Ishikawa (cell line): ENCODE measurements at regions not wholly inside any gene's neighbourhood (a gene's known extent, or its start where the extent isn't known, plus 50 kb on each side); places are given as distances from the start of the nearest gene placed in this dataset.

Experiments used
- CEBPB ChIP-seq: IDR thresholded peaks from 2 replicates; pipeline ENCODE4 v1.6.1; 2012
- CREB1 ChIP-seq: IDR thresholded peaks from 2 replicates; pipeline ENCODE4 v1.6.1; 2012; ENCODE audit warnings: low read depth
- EGR1 ChIP-seq: IDR thresholded peaks from 2 replicates; pipeline ENCODE4 v1.6.1; 2012
- EP300 ChIP-seq: IDR thresholded peaks from 2 replicates; pipeline ENCODE4 v1.6.1; 2012; ENCODE audit warnings: borderline replicate concordance
- FOXM1 ChIP-seq: IDR thresholded peaks from 2 replicates; pipeline ENCODE4 v1.6.1; 2012; ENCODE audit warnings: low read depth, borderline replicate concordance
- NFIC ChIP-seq: IDR thresholded peaks from 2 replicates; pipeline ENCODE4 v1.6.1; 2012
- RAD21 ChIP-seq: IDR thresholded peaks from 2 replicates; pipeline ENCODE4 v1.6.1; 2012; ENCODE audit warnings: low read depth
- TAF1 ChIP-seq: IDR thresholded peaks from 2 replicates; pipeline ENCODE4 v1.6.1; 2012; ENCODE audit warnings: low read depth, mild to moderate bottlenecking
- TCF12 ChIP-seq: IDR thresholded peaks from 2 replicates; pipeline ENCODE4 v1.6.1; 2012; ENCODE audit warnings: low read depth
- TEAD4 ChIP-seq: IDR thresholded peaks from 2 replicates; pipeline ENCODE4 v1.6.1; 2012
- YY1 ChIP-seq: IDR thresholded peaks from 2 replicates; pipeline ENCODE4 v1.6.1; 2012; ENCODE audit warnings: low read depth
- ZBTB7A ChIP-seq: IDR thresholded peaks from 2 replicates; pipeline ENCODE4 v1.6.1; 2012; ENCODE audit warnings: low read depth
- TF ChIP-seq, protein P1 (sequence below): IDR thresholded peaks from 2 replicates; pipeline ENCODE4 v1.6.1; 2012
- TF ChIP-seq, protein P2 (sequence below): IDR thresholded peaks from 2 replicates; pipeline ENCODE4 v1.6.1; 2012
- TF ChIP-seq, protein P3 (sequence below): IDR thresholded peaks from 2 replicates; pipeline ENCODE4 v1.6.1; 2012; ENCODE audit warnings: low read depth, mild to moderate bottlenecking

DNA sequence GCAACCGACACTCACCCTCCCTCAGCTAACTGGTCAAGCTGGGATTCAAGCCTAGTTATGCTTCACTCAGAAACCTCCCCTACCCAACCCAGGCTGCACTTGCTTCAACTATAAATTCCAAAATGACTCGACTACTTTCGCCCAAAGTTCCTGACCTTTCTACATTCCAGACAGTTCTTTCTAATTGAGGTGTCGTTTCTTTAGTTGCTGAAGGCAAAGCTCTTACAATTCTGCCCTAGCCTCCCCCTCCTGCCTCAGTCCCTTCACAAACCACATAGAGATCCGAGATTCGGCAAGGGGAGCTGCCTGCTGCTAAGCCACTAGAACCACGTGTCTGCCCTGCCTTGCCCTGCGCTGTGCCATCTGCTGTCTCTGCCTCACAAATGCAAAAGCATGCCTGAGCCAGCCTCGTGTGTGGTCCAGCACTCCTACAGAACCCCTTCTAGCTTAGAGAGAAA is 74.7 kb upstream of the SH3GL3 start:
- TF ChIP-seq EP300, result no peak
- TF ChIP-seq YY1, result no peak
- TF ChIP-seq EGR1, result no peak
- no peak for TF ChIP-seq NFIC
- no peak for TF ChIP-seq CREB1

DNA sequence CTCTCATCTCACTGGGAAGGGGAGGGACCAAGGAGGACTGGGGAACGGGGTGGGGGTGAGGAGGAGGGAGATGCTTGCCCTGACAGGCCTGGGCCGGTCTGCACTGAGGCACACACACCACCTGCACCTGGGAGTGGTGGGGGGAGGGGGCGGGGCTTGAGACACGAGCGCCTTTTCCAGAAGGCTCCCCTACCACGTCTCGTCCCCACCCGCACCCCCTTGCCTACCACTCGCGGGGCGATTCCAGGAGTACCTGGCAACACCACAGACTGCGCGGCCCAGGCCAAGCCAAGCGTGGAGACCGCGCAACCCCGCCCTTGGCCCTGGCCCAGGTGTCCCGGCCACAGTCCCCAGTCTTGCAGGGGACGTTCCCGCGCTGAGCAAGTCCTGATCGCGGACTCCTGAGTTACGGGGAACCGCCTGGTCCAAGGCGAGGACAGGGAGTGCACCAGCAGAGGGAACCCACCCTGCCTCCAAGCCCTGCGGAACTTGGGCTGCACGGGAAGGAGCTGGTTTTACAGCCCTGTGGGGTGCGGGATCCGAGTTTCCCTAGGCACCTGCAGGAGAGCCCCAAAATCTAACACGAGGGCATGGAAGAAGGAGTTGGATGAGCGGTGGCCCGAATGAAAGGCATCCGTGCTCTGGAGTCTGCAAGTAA is 68.1 kb upstream of the SH3GL3 start:
- TF ChIP-seq NFIC (peak; percentile 69), CEBPB (no peak), EGR1 (no peak), ZBTB7A (no peak), TEAD4 (no peak), YY1 (no peak), EP300 (0 out of 2 replicates have a peak, but pooled peaks have one; percentile 1), TAF1 (no peak), TCF12 (no peak)

DNA sequence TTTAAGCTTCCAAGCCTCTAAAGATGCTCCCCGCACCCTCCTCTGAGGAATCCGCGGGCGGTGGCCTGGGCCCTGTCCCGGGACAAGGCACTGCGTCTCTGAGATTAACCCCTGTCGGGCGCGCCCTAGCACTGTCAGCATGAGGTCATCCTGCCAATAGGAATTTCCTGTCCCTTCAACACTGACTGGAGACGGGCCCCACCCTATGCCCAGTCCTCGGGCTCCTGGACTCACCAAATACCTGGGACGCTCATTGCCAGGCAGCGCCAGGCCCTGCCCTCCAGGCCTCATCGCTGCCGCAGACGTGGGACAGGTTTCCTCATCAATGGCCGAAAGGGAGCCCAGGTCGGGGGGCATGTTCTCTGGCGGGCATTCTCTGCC is 67.6 kb upstream of the SH3GL3 start:
- no peak for TF ChIP-seq EGR1
- no peak for TF ChIP-seq TEAD4
- TF ChIP-seq, protein P1, sequence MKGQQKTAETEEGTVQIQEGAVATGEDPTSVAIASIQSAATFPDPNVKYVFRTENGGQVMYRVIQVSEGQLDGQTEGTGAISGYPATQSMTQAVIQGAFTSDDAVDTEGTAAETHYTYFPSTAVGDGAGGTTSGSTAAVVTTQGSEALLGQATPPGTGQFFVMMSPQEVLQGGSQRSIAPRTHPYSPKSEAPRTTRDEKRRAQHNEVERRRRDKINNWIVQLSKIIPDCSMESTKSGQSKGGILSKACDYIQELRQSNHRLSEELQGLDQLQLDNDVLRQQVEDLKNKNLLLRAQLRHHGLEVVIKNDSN, result no peak
- TF ChIP-seq, protein P2, sequence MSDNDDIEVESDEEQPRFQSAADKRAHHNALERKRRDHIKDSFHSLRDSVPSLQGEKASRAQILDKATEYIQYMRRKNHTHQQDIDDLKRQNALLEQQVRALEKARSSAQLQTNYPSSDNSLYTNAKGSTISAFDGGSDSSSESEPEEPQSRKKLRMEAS, result no peak
- TF ChIP-seq CEBPB, result no peak
- TF ChIP-seq EP300, result no peak
- TF ChIP-seq FOXM1, result no peak
- TF ChIP-seq TAF1, result no peak
- TF ChIP-seq RAD21, result no peak
- no peak for TF ChIP-seq NFIC
- TF ChIP-seq, protein P3, sequence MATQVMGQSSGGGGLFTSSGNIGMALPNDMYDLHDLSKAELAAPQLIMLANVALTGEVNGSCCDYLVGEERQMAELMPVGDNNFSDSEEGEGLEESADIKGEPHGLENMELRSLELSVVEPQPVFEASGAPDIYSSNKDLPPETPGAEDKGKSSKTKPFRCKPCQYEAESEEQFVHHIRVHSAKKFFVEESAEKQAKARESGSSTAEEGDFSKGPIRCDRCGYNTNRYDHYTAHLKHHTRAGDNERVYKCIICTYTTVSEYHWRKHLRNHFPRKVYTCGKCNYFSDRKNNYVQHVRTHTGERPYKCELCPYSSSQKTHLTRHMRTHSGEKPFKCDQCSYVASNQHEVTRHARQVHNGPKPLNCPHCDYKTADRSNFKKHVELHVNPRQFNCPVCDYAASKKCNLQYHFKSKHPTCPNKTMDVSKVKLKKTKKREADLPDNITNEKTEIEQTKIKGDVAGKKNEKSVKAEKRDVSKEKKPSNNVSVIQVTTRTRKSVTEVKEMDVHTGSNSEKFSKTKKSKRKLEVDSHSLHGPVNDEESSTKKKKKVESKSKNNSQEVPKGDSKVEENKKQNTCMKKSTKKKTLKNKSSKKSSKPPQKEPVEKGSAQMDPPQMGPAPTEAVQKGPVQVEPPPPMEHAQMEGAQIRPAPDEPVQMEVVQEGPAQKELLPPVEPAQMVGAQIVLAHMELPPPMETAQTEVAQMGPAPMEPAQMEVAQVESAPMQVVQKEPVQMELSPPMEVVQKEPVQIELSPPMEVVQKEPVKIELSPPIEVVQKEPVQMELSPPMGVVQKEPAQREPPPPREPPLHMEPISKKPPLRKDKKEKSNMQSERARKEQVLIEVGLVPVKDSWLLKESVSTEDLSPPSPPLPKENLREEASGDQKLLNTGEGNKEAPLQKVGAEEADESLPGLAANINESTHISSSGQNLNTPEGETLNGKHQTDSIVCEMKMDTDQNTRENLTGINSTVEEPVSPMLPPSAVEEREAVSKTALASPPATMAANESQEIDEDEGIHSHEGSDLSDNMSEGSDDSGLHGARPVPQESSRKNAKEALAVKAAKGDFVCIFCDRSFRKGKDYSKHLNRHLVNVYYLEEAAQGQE, result no peak
- no peak; the same call in 1 of the 2 replicates for TF ChIP-seq TCF12
- no peak for TF ChIP-seq CREB1
- no peak for TF ChIP-seq ZBTB7A

DNA sequence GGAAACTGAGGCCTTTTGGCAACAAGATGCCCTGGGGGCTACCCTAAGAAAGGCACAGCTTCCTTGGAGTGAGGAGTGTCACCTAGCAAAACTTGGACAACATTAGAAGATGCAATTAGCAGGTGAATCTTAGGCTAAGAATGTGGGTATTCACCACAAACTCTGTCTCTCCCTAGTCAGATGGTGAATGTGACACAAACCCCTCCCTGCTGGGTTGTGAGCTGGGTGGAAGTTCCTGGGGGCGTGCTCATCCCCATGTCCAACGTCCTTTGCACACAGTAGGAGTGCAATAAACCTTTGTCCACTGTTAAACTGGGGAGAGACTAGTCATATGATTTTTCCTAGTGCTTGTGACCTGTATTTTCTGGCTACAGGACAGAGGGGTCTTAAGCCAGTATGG is 67.1 kb upstream of the SH3GL3 start:
- TF ChIP-seq, protein P2, result no peak
- TF ChIP-seq ZBTB7A (no peak), NFIC (no peak), EGR1 (no peak), RAD21 (no peak), CREB1 (no peak), CEBPB (no peak)
- TF ChIP-seq, protein P1, result no peak

DNA sequence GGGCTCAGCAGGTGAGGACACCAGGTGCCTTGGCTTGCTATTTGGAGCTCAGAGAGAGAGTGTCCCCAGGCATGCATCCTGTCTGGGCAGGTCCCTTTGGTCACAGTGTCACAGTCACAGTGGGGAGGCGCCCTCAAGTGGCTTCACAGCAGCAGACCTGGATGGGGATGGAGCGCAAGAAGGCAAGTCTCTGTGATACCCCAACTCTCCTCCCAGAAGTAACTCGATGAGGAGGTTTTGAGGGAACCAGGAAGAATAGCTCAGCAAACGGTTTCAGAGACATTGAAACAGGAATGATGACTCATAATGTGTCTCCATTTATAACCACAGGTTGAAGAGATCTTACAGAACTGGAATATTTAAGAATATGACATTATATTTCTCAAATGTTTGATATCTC is 66.5 kb upstream of the SH3GL3 start:
- TF ChIP-seq RAD21 (peak; percentile 67), CREB1 (no peak), FOXM1 (no peak)

DNA sequence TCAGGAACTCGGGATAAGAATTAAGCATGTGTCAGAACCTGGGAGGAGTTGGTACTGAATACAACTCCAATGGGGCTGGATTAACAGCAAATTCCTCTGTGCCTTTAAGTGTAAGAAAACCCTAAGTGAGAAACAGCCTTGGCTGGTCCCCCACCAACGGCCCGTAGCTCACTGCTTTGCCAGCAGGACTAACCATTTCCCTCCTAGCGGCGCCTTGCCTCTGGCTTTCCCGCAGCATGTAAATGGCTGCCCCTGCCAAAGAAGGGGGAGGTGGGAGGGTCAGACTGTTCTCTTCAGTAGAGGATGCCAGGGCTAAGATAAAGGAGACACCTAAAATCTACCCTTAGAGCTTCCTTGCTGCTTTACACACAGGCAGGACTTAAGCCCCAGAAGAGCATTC is 51.0 kb upstream of the SH3GL3 start:
- TF ChIP-seq, protein P1, result no peak
- TF ChIP-seq YY1 (no peak), CREB1 (no peak), TAF1 (no peak), EP300 (no peak), CEBPB (no peak), TEAD4 (no peak), TCF12 (no peak), NFIC (no peak), FOXM1 (no peak), EGR1 (no peak), RAD21 (no peak), ZBTB7A (no peak)
- TF ChIP-seq, protein P3, result no peak
- TF ChIP-seq, protein P2, result no peak
